ENCODE measurements at regions not wholly inside any gene's neighbourhood (a gene's known extent, or its start where the extent isn't known, plus 50 kb on each side); places are given as distances from the start of the nearest gene placed in this dataset.

- no peak for DNase-seq (ENCODE audit: low read depth)
Observed at GRCh38 chr1:87682565-87682964, 353.9 kb downstream of the LMO4 start.

GRCh38 chr1:87683196-87683956 lies 354.7 kb downstream of the LMO4 start:
- DNase-seq (ENCODE audit: low read depth), result no peak

DNA sequence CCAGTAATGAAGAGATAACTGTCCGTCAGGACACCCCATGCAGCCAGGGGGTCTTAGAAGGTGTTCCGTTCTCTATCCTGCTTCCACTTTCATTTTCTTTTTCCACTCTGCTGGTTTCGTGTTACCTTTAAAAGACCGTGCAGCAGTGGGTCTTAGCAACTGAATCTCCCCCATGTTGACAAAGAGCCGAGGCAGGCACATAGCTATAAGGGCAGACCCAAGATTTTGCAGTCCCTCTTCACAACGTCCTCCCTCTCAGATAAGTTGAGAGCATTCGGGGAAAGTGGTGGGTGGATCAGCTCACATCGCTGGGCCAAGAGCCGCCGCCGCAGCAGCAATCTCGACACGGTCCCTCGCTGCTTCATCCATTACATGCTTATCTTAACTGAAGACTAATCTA lies 355.5 kb downstream of the LMO4 start:
- no peak for DNase-seq (ENCODE audit: low read depth)

DNA sequence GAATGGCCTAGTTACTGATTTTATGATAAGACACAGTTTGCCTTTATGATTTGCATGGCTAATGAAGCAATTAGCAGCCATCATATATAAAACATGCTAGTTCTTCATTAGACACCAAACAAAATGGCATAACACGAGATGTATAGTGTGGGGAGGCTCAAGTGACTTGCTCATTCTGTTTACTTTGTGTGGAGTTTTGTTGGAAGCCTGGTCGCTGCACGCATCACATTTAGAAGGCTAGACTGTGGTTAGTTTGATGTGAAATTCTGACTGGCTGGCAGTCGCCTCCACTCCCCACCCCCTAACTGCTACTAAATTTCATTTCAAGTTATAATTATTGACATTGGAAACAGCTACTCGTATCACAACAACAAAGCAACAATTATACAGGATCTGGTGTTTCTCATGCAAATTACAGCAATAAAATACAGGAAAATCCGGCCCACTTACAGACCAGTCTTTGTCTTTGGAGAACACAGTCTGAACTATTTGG lies 356.1 kb downstream of the LMO4 start:
- no peak for DNase-seq (ENCODE audit: low read depth)

- no peak for DNase-seq (ENCODE audit: low read depth)
Observed at GRCh38 chr1:87685311-87686135, 356.8 kb downstream of the LMO4 start.

GRCh38 chr1:87686136-87686495 lies 357.4 kb downstream of the LMO4 start:
- DNase-seq (ENCODE audit: low read depth), result no peak

DNA sequence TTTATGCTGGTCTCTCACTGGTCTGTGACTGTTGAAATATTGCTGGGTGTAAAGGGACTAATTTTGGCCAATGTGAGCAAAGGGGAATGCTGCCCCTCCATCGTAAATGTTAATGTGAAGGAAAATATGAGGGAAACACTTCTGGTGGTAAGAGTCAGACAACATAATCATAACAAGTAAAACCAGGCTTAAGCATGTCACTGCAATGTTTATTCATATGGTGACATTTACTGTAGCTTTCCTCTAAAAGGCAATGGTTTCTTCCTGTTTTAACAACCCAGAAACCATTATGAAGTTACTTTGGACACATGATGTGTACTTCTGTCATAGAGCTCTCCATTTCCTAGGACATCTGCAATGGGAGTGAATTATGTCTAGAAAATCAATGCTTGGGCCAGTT lies 358.0 kb downstream of the LMO4 start:
- DNase-seq (ENCODE audit: low read depth), result no peak

- no peak for DNase-seq (ENCODE audit: low read depth)
Observed at GRCh38 chr1:87688136-87688535, 359.5 kb downstream of the LMO4 start.

- no peak for DNase-seq (ENCODE audit: low read depth)
Observed at GRCh38 chr1:87689487-87689886, 360.8 kb downstream of the LMO4 start.

GRCh38 chr1:87696483-87696882 lies 367.8 kb downstream of the LMO4 start:
- no peak for DNase-seq (ENCODE audit: low read depth)

GRCh38 chr1:87702455-87702854 lies 373.8 kb downstream of the LMO4 start:
- DNase-seq (ENCODE audit: low read depth), result no peak

- no peak for DNase-seq (ENCODE audit: low read depth)
Observed at GRCh38 chr1:87705233-87705632, 376.6 kb downstream of the LMO4 start.

DNA sequence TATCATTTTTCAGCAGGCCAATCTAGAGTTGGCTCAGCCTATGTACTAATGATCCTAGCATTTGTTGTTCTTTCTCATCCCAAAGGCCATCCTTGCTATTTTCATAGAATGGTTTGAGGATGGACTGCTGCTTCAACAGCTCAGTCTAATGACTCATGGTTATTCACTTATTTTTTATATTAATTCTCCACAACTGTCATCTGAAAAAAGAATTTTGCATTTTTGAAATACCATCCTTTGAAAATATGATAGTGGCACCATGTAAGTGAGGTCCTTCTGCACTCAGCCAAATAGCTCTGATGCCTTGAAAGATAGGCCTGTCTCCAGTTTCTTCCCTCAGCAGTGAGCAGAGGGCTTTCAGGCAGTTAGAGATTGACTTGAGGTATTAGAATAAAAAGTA lies 377.5 kb downstream of the LMO4 start:
- no peak for DNase-seq (ENCODE audit: low read depth)

GRCh38 chr1:87706779-87707228 lies 378.1 kb downstream of the LMO4 start:
- no peak for DNase-seq (ENCODE audit: low read depth)

- no peak for DNase-seq (ENCODE audit: low read depth)
Observed at GRCh38 chr1:87707411-87707810, 378.7 kb downstream of the LMO4 start.

DNA sequence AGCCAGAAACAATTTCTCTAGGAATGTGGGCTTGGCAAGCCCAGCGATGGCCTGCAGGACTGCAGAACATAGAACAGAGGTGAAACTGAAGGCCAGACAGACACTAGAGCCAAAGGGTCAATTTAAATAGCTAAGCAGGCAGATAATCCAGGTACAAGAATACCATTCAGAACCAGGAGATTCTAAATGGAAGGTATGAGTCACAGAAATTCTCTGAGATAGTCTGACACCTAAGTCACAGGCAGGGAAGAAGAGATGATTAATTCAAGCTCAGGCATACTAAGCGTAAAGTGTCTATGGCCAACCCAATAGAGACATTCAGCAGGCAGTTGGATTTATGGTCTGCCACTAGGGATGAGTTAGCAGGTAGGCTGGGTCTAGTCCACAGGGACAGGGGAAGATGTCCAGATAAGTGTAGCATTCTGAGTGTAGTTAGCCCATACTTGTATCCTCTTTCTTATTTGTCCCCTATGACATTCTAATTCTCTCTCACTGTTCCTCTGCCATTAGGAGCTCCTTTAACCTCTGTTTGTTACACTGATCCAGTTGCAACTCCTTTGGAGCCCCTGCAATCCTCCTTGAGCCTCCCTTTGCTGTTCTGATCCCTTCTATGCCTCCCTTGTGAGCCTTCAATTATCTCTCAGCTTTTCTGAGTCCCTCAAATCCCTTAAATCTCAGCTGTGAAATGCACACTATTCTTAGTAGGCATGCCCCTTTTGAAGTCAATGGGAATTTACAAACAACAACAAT lies 383.8 kb downstream of the LMO4 start:
- no peak for DNase-seq (ENCODE audit: low read depth)

- DNase-seq (ENCODE audit: low read depth), result no peak
Observed at GRCh38 chr1:87714278-87714677, 385.6 kb downstream of the LMO4 start.

GRCh38 chr1:87715052-87715451 lies 386.4 kb downstream of the LMO4 start:
- DNase-seq (ENCODE audit: low read depth), result no peak

DNA sequence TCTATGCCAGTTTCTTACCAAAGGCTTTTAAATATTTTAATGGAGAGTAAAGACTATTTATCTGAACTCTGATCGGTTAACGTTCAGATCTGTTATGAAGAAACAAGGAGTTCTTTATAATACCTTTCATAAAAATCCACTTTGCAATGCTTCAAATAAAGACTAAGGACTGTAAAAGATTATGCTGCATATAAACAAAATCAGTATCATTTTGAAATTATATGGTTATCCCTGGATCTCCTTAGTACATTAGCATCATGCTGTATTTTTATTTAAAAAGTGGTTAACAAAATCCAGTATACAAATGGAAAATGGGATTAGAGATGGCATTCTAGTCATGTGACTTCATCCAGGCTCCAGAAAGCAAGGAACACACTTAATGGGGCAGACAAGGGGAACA lies 386.8 kb downstream of the LMO4 start:
- no peak for DNase-seq (ENCODE audit: low read depth)

- no peak for DNase-seq (ENCODE audit: low read depth)
Observed at GRCh38 chr1:87717157-87717670, 388.5 kb downstream of the LMO4 start.

- DNase-seq (ENCODE audit: low read depth), result no peak
Observed at GRCh38 chr1:87718241-87718950, 389.7 kb downstream of the LMO4 start.

DNA sequence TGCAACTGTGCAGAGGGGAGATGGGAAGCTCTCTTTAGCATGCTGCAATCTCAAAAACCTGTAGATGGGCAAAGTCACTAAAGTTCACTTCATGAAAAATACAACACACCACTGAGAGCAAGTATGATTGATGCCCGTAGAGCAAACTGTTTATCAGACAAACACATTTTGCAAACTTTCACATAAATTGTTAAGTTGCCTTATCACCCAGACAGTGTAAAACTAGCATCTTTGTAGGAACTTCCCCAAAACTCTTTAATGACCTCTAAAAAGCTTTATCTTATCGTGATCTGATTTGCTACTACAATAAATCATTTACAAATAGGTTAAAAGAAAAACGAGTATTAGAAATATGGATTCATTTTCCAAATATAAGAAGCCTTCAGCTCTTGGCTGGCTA lies 391.0 kb downstream of the LMO4 start:
- no peak for DNase-seq (ENCODE audit: low read depth)

All from activated T-helper 9 cell treated with anti-CD3 and anti-CD28 coated beads, Interleukin-2, amount 50 U/mL, for 16 hours (primary cell).